ENCODE measurements at regions not wholly inside any gene's neighbourhood (a gene's known extent, or its start where the extent isn't known, plus 50 kb on each side); places are given as distances from the start of the nearest gene placed in this dataset.

GRCh38 chr3:154967090-154967489, 113.0 kb upstream of the MME start:
- H3K4me2 ChIP-seq: no peak overlapping the region
- no peaks in the 10 kb centered on the region for H4K20me1 ChIP-seq
- no peaks in the 10 kb centered on the region for H3K27me3 ChIP-seq
- H3K4me1 ChIP-seq: no peaks in the 10 kb centered on the region
- H3K36me3 ChIP-seq: no peaks in the 10 kb centered on the region
- TF ChIP-seq Cebpa-rat (IDR thresholded peaks at IDR 0.05): no peak
- H3K27ac ChIP-seq: no peak overlapping the region
- no peaks in the 10 kb centered on the region for H3K9me3 ChIP-seq (replicated peaks in 1 of 11)
- H3K4me3 ChIP-seq: no peak overlapping the region
- H3K9ac ChIP-seq: no peak overlapping the region

GRCh38 chr3:154956815-154957214, 123.3 kb upstream of the MME start:
- peaks cover 3 to 16% (median 11%) of the 10 kb centered on the region in 11 experiments; a peak in 18 of 22 replicates for H3K9me3 ChIP-seq (replicated peaks in 1 of 11)
- no peak for TF ChIP-seq Cebpa-rat (IDR thresholded peaks at IDR 0.05)
- H3K9ac ChIP-seq: no peak overlapping the region
- H3K4me3 ChIP-seq: no peak overlapping the region
- H3K27ac ChIP-seq: no peak overlapping the region
- H3K4me2 ChIP-seq: no peak overlapping the region
- no peaks in the 10 kb centered on the region for H4K20me1 ChIP-seq
- no peaks in the 10 kb centered on the region for H3K36me3 ChIP-seq
- no peaks in the 10 kb centered on the region for H3K27me3 ChIP-seq
- H3K4me1 ChIP-seq: no peaks in the 10 kb centered on the region

- H3K4me2 ChIP-seq: no peak overlapping the region
- H3K4me3 ChIP-seq: no peak overlapping the region
- H3K9ac ChIP-seq: no peak overlapping the region
- no peaks in the 10 kb centered on the region for H3K4me1 ChIP-seq
- H3K27me3 ChIP-seq: no peaks in the 10 kb centered on the region
- no peak overlapping the region for H3K27ac ChIP-seq
- no peaks in the 10 kb centered on the region for H4K20me1 ChIP-seq
- peaks cover 3 to 24% (median 15%) of the 10 kb centered on the region in 11 experiments; a peak in 19 of 22 replicates for H3K9me3 ChIP-seq (replicated peaks in 1 of 11)
- H3K36me3 ChIP-seq: no peaks in the 10 kb centered on the region
- no peak for TF ChIP-seq Cebpa-rat (IDR thresholded peaks at IDR 0.05)
These were observed 124.1 kb upstream of the MME start for GRCh38 chr3:154955907-154956533.

- Histone ChIP-seq H3K27ac (no peak overlapping the region), H3K4me2 (no peak overlapping the region), H4K20me1 (no peaks in the 10 kb centered on the region), H3K36me3 (no peaks in the 10 kb centered on the region), H3K9me3 (replicated peaks in 1 of 11) (peaks cover 3 to 34% (median 21%) of the 10 kb centered on the region in 11 experiments; a peak in 19 of 22 replicates), H3K4me1 (no peaks in the 10 kb centered on the region), H3K27me3 (no peaks in the 10 kb centered on the region), H3K9ac (no peak overlapping the region), H3K4me3 (no peak overlapping the region)
- TF ChIP-seq Cebpa-rat (IDR thresholded peaks at IDR 0.05): no peak
These were observed 125.4 kb upstream of the MME start for GRCh38 chr3:154954757-154955156.

- H3K4me2 ChIP-seq: no peak overlapping the region
- H3K4me1 ChIP-seq: no peaks in the 10 kb centered on the region
- no peaks in the 10 kb centered on the region for H3K36me3 ChIP-seq
- no peaks in the 10 kb centered on the region for H3K27me3 ChIP-seq
- H3K9me3 ChIP-seq (replicated peaks in 1 of 11): peaks cover 1 to 35% (median 17%) of the 10 kb centered on the region in 11 experiments; a peak in 19 of 22 replicates
- no peaks in the 10 kb centered on the region for H4K20me1 ChIP-seq
- no peak overlapping the region for H3K4me3 ChIP-seq
- H3K9ac ChIP-seq: no peak overlapping the region
- H3K27ac ChIP-seq: no peak overlapping the region
- TF ChIP-seq Cebpa-rat (IDR thresholded peaks at IDR 0.05): no peak
These were observed 126.6 kb upstream of the MME start for GRCh38 chr3:154953538-154953937.

GRCh38 chr3:154952553-154952952, 127.6 kb upstream of the MME start:
- Histone ChIP-seq H3K9me3 (replicated peaks in 1 of 11) (peaks cover 0 to 25% (median 12%) of the 10 kb centered on the region in 11 experiments; a peak in 10 of 22 replicates), H4K20me1 (no peaks in the 10 kb centered on the region), H3K9ac (no peak overlapping the region), H3K4me3 (no peak overlapping the region), H3K27ac (no peak overlapping the region), H3K27me3 (no peaks in the 10 kb centered on the region), H3K4me2 (no peak overlapping the region), H3K36me3 (no peaks in the 10 kb centered on the region), H3K4me1 (no peaks in the 10 kb centered on the region)
- TF ChIP-seq Cebpa-rat (IDR thresholded peaks at IDR 0.05): no peak

GRCh38 chr3:154943981-154944380, 136.1 kb upstream of the MME start:
- Histone ChIP-seq H3K9ac (no peak overlapping the region), H3K4me1 (no peaks in the 10 kb centered on the region), H3K4me3 (no peak overlapping the region), H3K36me3 (no peaks in the 10 kb centered on the region), H3K27ac (no peak overlapping the region), H3K9me3 (replicated peaks in 1 of 11) (peaks cover 18 to 31% (median 27%) of the 10 kb centered on the region in 11 experiments; a peak in 21 of 22 replicates), H3K4me2 (no peak overlapping the region), H4K20me1 (no peaks in the 10 kb centered on the region), H3K27me3 (no peaks in the 10 kb centered on the region)
- no peak for TF ChIP-seq Cebpa-rat (IDR thresholded peaks at IDR 0.05)

- Histone ChIP-seq H4K20me1 (no peaks in the 10 kb centered on the region), H3K4me3 (no peak overlapping the region), H3K27ac (no peak overlapping the region), H3K9ac (no peak overlapping the region), H3K9me3 (replicated peaks in 1 of 11) (peaks cover 18 to 32% (median 27%) of the 10 kb centered on the region in 11 experiments; a peak in 21 of 22 replicates), H3K4me1 (no peaks in the 10 kb centered on the region), H3K36me3 (no peaks in the 10 kb centered on the region), H3K27me3 (no peaks in the 10 kb centered on the region), H3K4me2 (no peak overlapping the region)
- TF ChIP-seq Cebpa-rat (IDR thresholded peaks at IDR 0.05): no peak
These were observed 137.3 kb upstream of the MME start for GRCh38 chr3:154942827-154943226.

GRCh38 chr3:154936196-154936595, 143.9 kb upstream of the MME start:
- Histone ChIP-seq H3K36me3 (no peaks in the 10 kb centered on the region), H4K20me1 (no peaks in the 10 kb centered on the region), H3K27me3 (no peaks in the 10 kb centered on the region), H3K9ac (no peak overlapping the region), H3K4me1 (no peaks in the 10 kb centered on the region), H3K4me3 (no peak overlapping the region), H3K9me3 (replicated peaks in 1 of 11) (peaks cover 12 to 23% (median 18%) of the 10 kb centered on the region in 11 experiments; a peak in 20 of 22 replicates), H3K4me2 (no peak overlapping the region), H3K27ac (no peak overlapping the region)
- no peak for TF ChIP-seq Cebpa-rat (IDR thresholded peaks at IDR 0.05)

- Histone ChIP-seq H3K9me3 (replicated peaks in 1 of 11) (no peaks in the 10 kb centered on the region), H3K9ac (no peak overlapping the region), H3K36me3 (no peaks in the 10 kb centered on the region), H3K4me3 (no peak overlapping the region), H4K20me1 (no peaks in the 10 kb centered on the region), H3K4me1 (no peaks in the 10 kb centered on the region), H3K27ac (no peak overlapping the region), H3K4me2 (no peak overlapping the region), H3K27me3 (no peaks in the 10 kb centered on the region)
- TF ChIP-seq Cebpa-rat (IDR thresholded peaks at IDR 0.05): no peak
These were observed 146.5 kb upstream of the MME start for GRCh38 chr3:154933581-154933980.

All from BLaER1 treated with 17β-estradiol and CSF1 and Interleukin-3, amounts not matched to agents 10 nM and 100 nM (cell line).